ENCODE measurements at regions not wholly inside any gene's neighbourhood (a gene's known extent, or its start where the extent isn't known, plus 50 kb on each side); places are given as distances from the start of the nearest gene placed in this dataset.

- no peak for DNase-seq
Observed at GRCh38 chr11:69348414-69349235, 54.7 kb downstream of the MYEOV start.

- DNase-seq: no peak
Observed at GRCh38 chr11:69350040-69350439, 56.1 kb downstream of the MYEOV start.

- no peak for DNase-seq
Observed at GRCh38 chr11:69350596-69350995, 56.6 kb downstream of the MYEOV start.

GRCh38 chr11:69351460-69351859, 57.5 kb downstream of the MYEOV start:
- DNase-seq: no peak

GRCh38 chr11:69352166-69352565, 58.2 kb downstream of the MYEOV start:
- DNase-seq: no peak

GRCh38 chr11:69352715-69353319, 58.9 kb downstream of the MYEOV start:
- no peak for DNase-seq

GRCh38 chr11:69353696-69354544, 60.0 kb downstream of the MYEOV start:
- DNase-seq: no peak

- no peak for DNase-seq
Observed at GRCh38 chr11:69354545-69354897, 60.6 kb downstream of the MYEOV start.

- DNase-seq: no peak
Observed at GRCh38 chr11:69355346-69355940, 61.5 kb downstream of the MYEOV start.

- no peak for DNase-seq
Observed at GRCh38 chr11:69355959-69356702, 62.2 kb downstream of the MYEOV start.

- DNase-seq: no peak
Observed at GRCh38 chr11:69356703-69357457, 62.9 kb downstream of the MYEOV start.

- no peak for DNase-seq
Observed at GRCh38 chr11:69357458-69358397, 63.8 kb downstream of the MYEOV start.

- DNase-seq: no peak
Observed at GRCh38 chr11:69358398-69359020, 64.6 kb downstream of the MYEOV start.

GRCh38 chr11:69359735-69360480, 66.0 kb downstream of the MYEOV start:
- no peak for DNase-seq

- no peak for DNase-seq
Observed at GRCh38 chr11:69360606-69361005, 66.7 kb downstream of the MYEOV start.

GRCh38 chr11:69361048-69361447, 67.1 kb downstream of the MYEOV start:
- no peak for DNase-seq

- no peak for DNase-seq
Observed at GRCh38 chr11:69361466-69361865, 67.5 kb downstream of the MYEOV start.

GRCh38 chr11:69362315-69362714, 68.4 kb downstream of the MYEOV start:
- DNase-seq: no peak

- DNase-seq: no peak
Observed at GRCh38 chr11:69364921-69365320, 71.0 kb downstream of the MYEOV start.
